Mesendoderm (in vitro differentiated cells): ENCODE measurements at regions not wholly inside any gene's neighbourhood (a gene's known extent, or its start where the extent isn't known, plus 50 kb on each side); places are given as distances from the start of the nearest gene placed in this dataset.
A peak's percentile ranks its signal among the peaks of the same experiment; 100 is the strongest.

Source experiments
- DNase-seq: peaks from one replicate; pipeline ENCODE4 v3.0.0; 2013
- H2AK5ac ChIP-seq: 2 replicates; pipeline ENCODE4 v1.6.1; 2013; ENCODE audit warnings: low read length, inconsistent platforms
- H2BK120ac ChIP-seq: 2 replicates; pipeline ENCODE4 v1.6.1; 2013; ENCODE audit warnings: low read depth, mild to moderate bottlenecking, low read length, moderate library complexity, mixed read lengths
- H2BK15ac ChIP-seq: replicated peaks from 2 replicates; pipeline ENCODE4 v1.6.1; 2013; ENCODE audit warnings: low read depth, mild to moderate bottlenecking, moderate library complexity
- H2BK5ac ChIP-seq: 2 replicates; pipeline ENCODE4 v1.6.1; 2013; ENCODE audit warnings: low read length, inconsistent platforms
- H3K18ac ChIP-seq: 2 replicates; pipeline ENCODE4 v1.6.1; 2013; ENCODE audit warnings: mild to moderate bottlenecking, low read length, mixed read lengths
- H3K23ac ChIP-seq: one replicate; pipeline ENCODE4 v1.6.1; 2013; ENCODE audit warnings: low read length
- H3K27ac ChIP-seq: 2 replicates; pipeline ENCODE4 v1.5.1; 2013; ENCODE audit warnings: low read depth, mild to moderate bottlenecking, inconsistent platforms, low read length, moderate library complexity
- H3K27me3 ChIP-seq: 2 replicates; pipeline ENCODE4 v1.6.1; 2013; ENCODE audit warnings: low read length, control low read depth, mild to moderate bottlenecking, inconsistent platforms; ENCODE audit not compliant: insufficient read depth, poor library complexity
- H3K36me3 ChIP-seq: 2 replicates; pipeline ENCODE4 v1.6.1; 2013; ENCODE audit warnings: low read length, inconsistent platforms; ENCODE audit not compliant: control insufficient read depth, insufficient read depth
- H3K4ac ChIP-seq: one replicate; pipeline ENCODE4 v1.6.1; 2013; ENCODE audit warnings: low read depth, mild to moderate bottlenecking, low read length, moderate library complexity
- H3K4me1 ChIP-seq: 2 replicates; pipeline ENCODE4 v1.6.1; 2013; ENCODE audit warnings: low read depth, low read length, inconsistent platforms; ENCODE audit not compliant: control insufficient read depth
- H3K4me2 ChIP-seq: 2 replicates; pipeline ENCODE4 v1.6.1; 2013; ENCODE audit warnings: low read length
- H3K4me3 ChIP-seq: 2 replicates; pipeline ENCODE4 v1.5.1; 2013; ENCODE audit warnings: mild to moderate bottlenecking, low read length
- H3K56ac ChIP-seq: one replicate; pipeline ENCODE4 v1.6.1; 2013; ENCODE audit warnings: low read length
- H3K79me1 ChIP-seq: 2 replicates; pipeline ENCODE4 v1.6.1; 2013; ENCODE audit warnings: low read length, inconsistent platforms
- H3K79me2 ChIP-seq: 2 replicates; pipeline ENCODE4 v1.6.1; 2013; ENCODE audit warnings: mild to moderate bottlenecking, low read length; ENCODE audit not compliant: control insufficient read depth, insufficient read depth
- H3K9ac ChIP-seq: 2 replicates; pipeline ENCODE4 v1.6.1; 2013; ENCODE audit warnings: low read length, inconsistent platforms
- H4K5ac ChIP-seq: one replicate; pipeline ENCODE4 v1.6.1; 2013; ENCODE audit warnings: low read length
- H4K8ac ChIP-seq: one replicate; pipeline ENCODE4 v1.6.1; 2013; ENCODE audit warnings: low read depth, mild to moderate bottlenecking, control low read depth, low read length, moderate library complexity
- WGBS: extraction: QIAGEN DNeasy Blood & Tissue Kit; methylation state at CpG from one replicate; pipeline ENCODE4 v1.1.7; 2013; ENCODE audit warnings: low lambda C conversion rate, missing lambda C conversion rate; ENCODE audit not compliant: insufficient coverage; ENCODE audit errors: extremely low coverage; 5-methylcytosine and 5-hydroxymethylcytosine counted together

- no peak overlapping the region for H3K4me3 ChIP-seq
- WGBS, result no CpG with 5 or more reads among the region's 2 CpGs
Measured at GRCh38 chr7:17120756-17121155, 177.7 kb upstream of the AHR start.

GRCh38 chr7:17121671-17122070, 176.8 kb upstream of the AHR start:
- no peak overlapping the region for H2BK120ac ChIP-seq
- H3K79me2 ChIP-seq, result no peaks in the 10 kb centered on the region
- no peak for DNase-seq
- no peak overlapping the region for H4K5ac ChIP-seq
- H3K4me2 ChIP-seq, result no peak overlapping the region
- no peak overlapping the region for H3K18ac ChIP-seq
- H3K23ac ChIP-seq, result no peak overlapping the region
- no peaks in the 10 kb centered on the region for H3K36me3 ChIP-seq
- H3K4me1 ChIP-seq, result no peaks in the 10 kb centered on the region
- no CpG with 5 or more reads among the region's 1 CpG for WGBS
- H2BK5ac ChIP-seq, result no peak overlapping the region
- H3K4me3 ChIP-seq, result no peak overlapping the region
- no peaks in the 10 kb centered on the region for H3K79me1 ChIP-seq
- no peak overlapping the region for H4K8ac ChIP-seq
- H3K27me3 ChIP-seq, result no peaks in the 10 kb centered on the region
- H2AK5ac ChIP-seq, result no peak overlapping the region
- no peak overlapping the region for H3K27ac ChIP-seq
- no peak overlapping the region for H3K9ac ChIP-seq
- no peak overlapping the region for H3K4ac ChIP-seq
- H3K56ac ChIP-seq, result no peak overlapping the region
- H2BK15ac ChIP-seq, result no peak overlapping the region

More at GRCh38 chr7:17120756-17121155, 177.7 kb upstream of the AHR start:
- no peak overlapping the region for H2AK5ac ChIP-seq
- no peak overlapping the region for H2BK15ac ChIP-seq
- H3K4me2 ChIP-seq, result no peak overlapping the region
- H2BK5ac ChIP-seq, result no peak overlapping the region
- H3K27ac ChIP-seq, result no peak overlapping the region
- H3K79me1 ChIP-seq, result no peaks in the 10 kb centered on the region
- no peak overlapping the region for H3K56ac ChIP-seq
- H4K8ac ChIP-seq, result no peak overlapping the region
- H3K36me3 ChIP-seq, result no peaks in the 10 kb centered on the region
- H2BK120ac ChIP-seq, result no peak overlapping the region
- H3K23ac ChIP-seq, result no peak overlapping the region
- no peak overlapping the region for H3K4ac ChIP-seq
- H3K27me3 ChIP-seq, result no peaks in the 10 kb centered on the region
- H4K5ac ChIP-seq, result no peak overlapping the region
- H3K9ac ChIP-seq, result no peak overlapping the region
- H3K4me1 ChIP-seq, result no peaks in the 10 kb centered on the region
- H3K79me2 ChIP-seq, result no peaks in the 10 kb centered on the region
- no peak for DNase-seq
- H3K18ac ChIP-seq, result no peak overlapping the region

GRCh38 chr7:17123020-17123419, 175.4 kb upstream of the AHR start:
- no peak overlapping the region for H3K27ac ChIP-seq
- no peak for DNase-seq
- no peak overlapping the region for H4K8ac ChIP-seq
- no peaks in the 10 kb centered on the region for H3K79me2 ChIP-seq
- H4K5ac ChIP-seq, result no peak overlapping the region
- no peak overlapping the region for H2BK15ac ChIP-seq
- H3K56ac ChIP-seq, result no peak overlapping the region
- H3K27me3 ChIP-seq, result no peaks in the 10 kb centered on the region
- no peak overlapping the region for H3K9ac ChIP-seq
- H2BK5ac ChIP-seq, result no peak overlapping the region
- H3K18ac ChIP-seq, result no peak overlapping the region
- no peak overlapping the region for H3K4me3 ChIP-seq
- WGBS, result no CpG with 5 or more reads among the region's 4 CpGs
- no peak overlapping the region for H3K4me2 ChIP-seq
- H3K4me1 ChIP-seq, result no peaks in the 10 kb centered on the region
- no peaks in the 10 kb centered on the region for H3K79me1 ChIP-seq
- no peak overlapping the region for H2BK120ac ChIP-seq
- no peak overlapping the region for H3K4ac ChIP-seq
- H3K36me3 ChIP-seq, result no peaks in the 10 kb centered on the region
- H2AK5ac ChIP-seq, result no peak overlapping the region
- no peak overlapping the region for H3K23ac ChIP-seq

- no peak overlapping the region for H3K9ac ChIP-seq
- no peaks in the 10 kb centered on the region for H3K27me3 ChIP-seq
- no peaks in the 10 kb centered on the region for H3K79me2 ChIP-seq
- H2AK5ac ChIP-seq, result no peak overlapping the region
- no peak overlapping the region for H3K4me3 ChIP-seq
- H2BK5ac ChIP-seq, result no peak overlapping the region
- no peak overlapping the region for H3K27ac ChIP-seq
- no peak overlapping the region for H3K4ac ChIP-seq
- no peak overlapping the region for H3K4me2 ChIP-seq
- DNase-seq, result no peak
- H3K79me1 ChIP-seq, result no peaks in the 10 kb centered on the region
- no peaks in the 10 kb centered on the region for H3K4me1 ChIP-seq
- H2BK120ac ChIP-seq, result no peak overlapping the region
- H3K23ac ChIP-seq, result no peak overlapping the region
- no peaks in the 10 kb centered on the region for H3K36me3 ChIP-seq
- no peak overlapping the region for H3K18ac ChIP-seq
- no peak overlapping the region for H4K5ac ChIP-seq
- H4K8ac ChIP-seq, result no peak overlapping the region
- WGBS, result no CpG with 5 or more reads among the region's 3 CpGs
- no peak overlapping the region for H2BK15ac ChIP-seq
- H3K56ac ChIP-seq, result no peak overlapping the region
Measured at GRCh38 chr7:17126413-17127268, 171.8 kb upstream of the AHR start.

- Histone ChIP-seq H3K79me2 (no peaks in the 10 kb centered on the region), H2BK120ac (peak overlapping the region; percentile 97), H2BK5ac (peak overlapping the region; percentile 56), H3K4ac (no peak overlapping the region), H3K36me3 (no peaks in the 10 kb centered on the region), H3K18ac (peak overlapping the region; percentile 87), H3K79me1 (no peaks in the 10 kb centered on the region), H3K23ac (no peak overlapping the region), H3K27me3 (no peaks in the 10 kb centered on the region), H3K4me2 (no peak overlapping the region), H3K4me1 (no peaks in the 10 kb centered on the region), H3K4me3 (no peak overlapping the region), H4K8ac (no peak overlapping the region), H3K56ac (no peak overlapping the region), H2BK15ac (peak overlapping the region; percentile 27), H3K27ac (no peak overlapping the region), H2AK5ac (no peak overlapping the region), H3K9ac (no peak overlapping the region), H4K5ac (no peak overlapping the region)
- DNase-seq, result no peak
- WGBS, result no CpG with 5 or more reads among the region's 2 CpGs
Measured at GRCh38 chr7:17129218-17129617, 169.2 kb upstream of the AHR start.
